SK-N-MC (cell line): ENCODE measurements at regions not wholly inside any gene's neighbourhood (a gene's known extent, or its start where the extent isn't known, plus 50 kb on each side); places are given as distances from the start of the nearest gene placed in this dataset.

Source experiments
- DNase-seq: peaks from one replicate; pipeline ENCODE4 v3.0.0-alpha.2; 2011; ENCODE audit warnings: low read depth, low spot score
- H3K27ac ChIP-seq: fragments of 200-600 bp; sonication (generic); 2 replicates; pipeline ENCODE4 v1.5.1; 2016; ENCODE audit warnings: mixed run types
- H3K36me3 ChIP-seq: fragments of 200-600 bp; sonication (generic); 2 replicates; pipeline ENCODE4 v1.6.1; 2017; ENCODE audit warnings: antibody characterized with exemption, low read length, mixed read lengths; ENCODE audit not compliant: insufficient read depth
- H3K4me3 ChIP-seq: fragments of 200-600 bp; sonication (generic); 2 replicates; pipeline ENCODE4 v1.5.1; 2016
- H3K9ac ChIP-seq: fragments of 200-600 bp; sonication (generic); 2 replicates; pipeline ENCODE4 v1.8.0; 2017; ENCODE audit warnings: mixed run types, mixed read lengths; ENCODE audit not compliant: insufficient read length
- H3K9me3 ChIP-seq: fragments of 200-600 bp; sonication (generic); 2 replicates; pipeline ENCODE4 v1.6.1; 2017; ENCODE audit warnings: low read depth, mild to moderate bottlenecking, antibody characterized with exemption, low read length, moderate library complexity, mixed read lengths
- EZH2 ChIP-seq: fragments of 200-600 bp; sonication (generic); IDR thresholded peaks from one replicate; pipeline ENCODE4 v1.6.1; 2017; ENCODE audit warnings: antibody characterized with exemption
- FOXP2 ChIP-seq: optimal IDR thresholded peaks from 2 replicates; pipeline ENCODE3; 2011; ENCODE audit warnings: mild to moderate bottlenecking, moderate library complexity; ENCODE audit not compliant: insufficient read depth; ENCODE audit errors: extremely low read length, control extremely low read depth
- POLR2AphosphoS5 ChIP-seq: IDR thresholded peaks from 2 replicates; pipeline ENCODE4 v1.6.1; 2012; ENCODE audit warnings: mild to moderate bottlenecking, low read depth, low read length, borderline replicate concordance

- TF ChIP-seq POLR2AphosphoS5 (no peak), EZH2 (no peak), FOXP2 (no peak)
- Histone ChIP-seq H3K36me3 (no peaks in the 10 kb centered on the region), H3K27ac (no peak overlapping the region), H3K9me3 (no peaks in the 10 kb centered on the region), H3K4me3 (no peak overlapping the region), H3K9ac (no peak overlapping the region)
- no peak for DNase-seq
Observed at GRCh38 chr1:8104278-8105236, 78.4 kb upstream of the ERRFI1 start.

- H3K27ac ChIP-seq: no peak overlapping the region
- TF ChIP-seq FOXP2 (no peak), POLR2AphosphoS5 (no peak), EZH2 (no peak)
- H3K9me3 ChIP-seq: no peaks in the 10 kb centered on the region
- H3K9ac ChIP-seq: no peak overlapping the region
- no peak overlapping the region for H3K4me3 ChIP-seq
- no peaks in the 10 kb centered on the region for H3K36me3 ChIP-seq
- no peak for DNase-seq
Observed at GRCh38 chr1:8097908-8098307, 71.8 kb upstream of the ERRFI1 start.

- DNase-seq: no peak
- no peaks in the 10 kb centered on the region for H3K9me3 ChIP-seq
- H3K36me3 ChIP-seq: no peaks in the 10 kb centered on the region
- TF ChIP-seq FOXP2 (no peak), POLR2AphosphoS5 (no peak), EZH2 (no peak)
- H3K4me3 ChIP-seq: no peak overlapping the region
- H3K27ac ChIP-seq: no peak overlapping the region
- H3K9ac ChIP-seq: no peak overlapping the region
Observed at GRCh38 chr1:8097077-8097799, 71.1 kb upstream of the ERRFI1 start.

- H3K9me3 ChIP-seq: no peaks in the 10 kb centered on the region
- no peak for TF ChIP-seq FOXP2
- TF ChIP-seq POLR2AphosphoS5: no peak
- TF ChIP-seq EZH2: no peak
- DNase-seq: no peak
- no peaks in the 10 kb centered on the region for H3K36me3 ChIP-seq
- no peak overlapping the region for H3K9ac ChIP-seq
- no peak overlapping the region for H3K4me3 ChIP-seq
- H3K27ac ChIP-seq: no peak overlapping the region
Observed at GRCh38 chr1:8096105-8097011, 70.2 kb upstream of the ERRFI1 start.

GRCh38 chr1:8095584-8095983 lies 69.5 kb upstream of the ERRFI1 start:
- TF ChIP-seq FOXP2 (no peak), EZH2 (no peak), POLR2AphosphoS5 (no peak)
- no peaks in the 10 kb centered on the region for H3K9me3 ChIP-seq
- H3K4me3 ChIP-seq: no peak overlapping the region
- no peaks in the 10 kb centered on the region for H3K36me3 ChIP-seq
- no peak overlapping the region for H3K9ac ChIP-seq
- no peak for DNase-seq
- H3K27ac ChIP-seq: no peak overlapping the region

- Histone ChIP-seq H3K27ac (no peak overlapping the region), H3K36me3 (no peaks in the 10 kb centered on the region), H3K4me3 (no peak overlapping the region), H3K9ac (no peak overlapping the region), H3K9me3 (no peaks in the 10 kb centered on the region)
- DNase-seq: no peak
- no peak for TF ChIP-seq EZH2
- TF ChIP-seq POLR2AphosphoS5: no peak
- TF ChIP-seq FOXP2: no peak
Observed at GRCh38 chr1:8094481-8095241, 68.6 kb upstream of the ERRFI1 start.

- Histone ChIP-seq H3K4me3 (no peak overlapping the region), H3K36me3 (no peaks in the 10 kb centered on the region), H3K9ac (no peak overlapping the region), H3K9me3 (no peaks in the 10 kb centered on the region), H3K27ac (no peak overlapping the region)
- TF ChIP-seq EZH2 (no peak), POLR2AphosphoS5 (no peak), FOXP2 (no peak)
- no peak for DNase-seq
Observed at GRCh38 chr1:8093221-8093980, 67.3 kb upstream of the ERRFI1 start.
